ENCODE measurements at regions not wholly inside any gene's neighbourhood (a gene's known extent, or its start where the extent isn't known, plus 50 kb on each side); places are given as distances from the start of the nearest gene placed in this dataset.

DNA sequence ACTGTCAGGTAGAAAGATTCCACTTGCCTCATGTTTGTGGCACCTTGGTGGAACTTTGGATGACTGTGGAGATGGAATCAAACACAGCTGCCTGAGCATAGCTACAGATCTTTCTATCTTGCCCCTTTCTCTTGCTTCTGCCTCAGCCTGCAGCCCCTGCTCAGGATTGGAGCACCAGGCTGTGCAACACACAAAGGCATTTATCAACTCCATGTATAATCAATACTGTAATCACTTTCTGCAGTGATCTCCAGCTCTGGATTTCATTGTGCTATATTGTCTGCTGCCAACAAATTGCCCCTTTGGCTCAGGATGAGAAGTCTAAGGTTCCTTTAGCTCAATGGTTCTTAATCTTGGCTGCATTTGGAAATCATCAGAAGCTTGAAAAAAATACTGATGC, 86.3 kb upstream of the PRPS1 start:
- H3K4me3 ChIP-seq (ENCODE audit: low read depth, low read length), result no peak overlapping the region
- TF ChIP-seq, protein P1, sequence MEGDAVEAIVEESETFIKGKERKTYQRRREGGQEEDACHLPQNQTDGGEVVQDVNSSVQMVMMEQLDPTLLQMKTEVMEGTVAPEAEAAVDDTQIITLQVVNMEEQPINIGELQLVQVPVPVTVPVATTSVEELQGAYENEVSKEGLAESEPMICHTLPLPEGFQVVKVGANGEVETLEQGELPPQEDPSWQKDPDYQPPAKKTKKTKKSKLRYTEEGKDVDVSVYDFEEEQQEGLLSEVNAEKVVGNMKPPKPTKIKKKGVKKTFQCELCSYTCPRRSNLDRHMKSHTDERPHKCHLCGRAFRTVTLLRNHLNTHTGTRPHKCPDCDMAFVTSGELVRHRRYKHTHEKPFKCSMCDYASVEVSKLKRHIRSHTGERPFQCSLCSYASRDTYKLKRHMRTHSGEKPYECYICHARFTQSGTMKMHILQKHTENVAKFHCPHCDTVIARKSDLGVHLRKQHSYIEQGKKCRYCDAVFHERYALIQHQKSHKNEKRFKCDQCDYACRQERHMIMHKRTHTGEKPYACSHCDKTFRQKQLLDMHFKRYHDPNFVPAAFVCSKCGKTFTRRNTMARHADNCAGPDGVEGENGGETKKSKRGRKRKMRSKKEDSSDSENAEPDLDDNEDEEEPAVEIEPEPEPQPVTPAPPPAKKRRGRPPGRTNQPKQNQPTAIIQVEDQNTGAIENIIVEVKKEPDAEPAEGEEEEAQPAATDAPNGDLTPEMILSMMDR (IDR thresholded peaks at IDR 0.05), result no peak
- no peaks in the 10 kb centered on the region for H3K9me3 ChIP-seq (ENCODE audit: control insufficient read depth, low read length)
- no peak overlapping the region for H3K9ac ChIP-seq
- H3K27me3 ChIP-seq (ENCODE audit: control insufficient read depth, insufficient read depth, low read length), result no peaks in the 10 kb centered on the region
- no peaks in the 10 kb centered on the region for H3K36me3 ChIP-seq (ENCODE audit: control insufficient read depth, insufficient read depth, low read length)
- no peaks in the 10 kb centered on the region for H3K4me1 ChIP-seq
- H3K79me2 ChIP-seq, result no peaks in the 10 kb centered on the region
- no peak overlapping the region for H3K27ac ChIP-seq
- no peak overlapping the region for H3K4me2 ChIP-seq (ENCODE audit: low read length)
- no peak overlapping the region for H2AFZ ChIP-seq

DNA sequence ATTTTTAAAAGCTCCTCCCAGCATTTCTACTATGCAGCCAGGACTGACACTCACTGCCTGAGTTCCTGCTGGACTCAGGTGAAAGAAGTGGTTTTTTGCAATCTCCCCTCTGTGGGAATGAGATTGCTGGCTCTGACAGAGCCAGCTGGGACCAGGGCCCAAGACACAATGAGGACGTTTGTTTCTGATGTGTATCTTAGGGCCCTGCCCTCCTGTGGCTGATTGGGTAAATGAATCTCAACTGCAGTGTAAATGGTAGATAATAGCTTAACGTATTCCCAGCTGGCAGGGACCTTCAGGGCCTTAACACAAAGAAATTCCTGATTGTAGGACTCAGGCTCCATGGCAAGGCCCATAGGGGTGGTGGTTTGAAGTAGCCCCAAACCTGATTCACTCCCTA, 85.8 kb upstream of the PRPS1 start:
- H3K9ac ChIP-seq, result no peak overlapping the region
- no peaks in the 10 kb centered on the region for H3K9me3 ChIP-seq (ENCODE audit: control insufficient read depth, low read length)
- no peak overlapping the region for H2AFZ ChIP-seq
- no peak overlapping the region for H3K27ac ChIP-seq
- H3K4me2 ChIP-seq (ENCODE audit: low read length), result no peak overlapping the region
- H3K4me3 ChIP-seq (ENCODE audit: low read depth, low read length), result no peak overlapping the region
- H3K79me2 ChIP-seq, result no peaks in the 10 kb centered on the region
- H3K27me3 ChIP-seq (ENCODE audit: control insufficient read depth, insufficient read depth, low read length), result no peaks in the 10 kb centered on the region
- TF ChIP-seq, protein P1 (IDR thresholded peaks at IDR 0.05), result no peak
- H3K4me1 ChIP-seq, result no peaks in the 10 kb centered on the region
- no peaks in the 10 kb centered on the region for H3K36me3 ChIP-seq (ENCODE audit: control insufficient read depth, insufficient read depth, low read length)

DNA sequence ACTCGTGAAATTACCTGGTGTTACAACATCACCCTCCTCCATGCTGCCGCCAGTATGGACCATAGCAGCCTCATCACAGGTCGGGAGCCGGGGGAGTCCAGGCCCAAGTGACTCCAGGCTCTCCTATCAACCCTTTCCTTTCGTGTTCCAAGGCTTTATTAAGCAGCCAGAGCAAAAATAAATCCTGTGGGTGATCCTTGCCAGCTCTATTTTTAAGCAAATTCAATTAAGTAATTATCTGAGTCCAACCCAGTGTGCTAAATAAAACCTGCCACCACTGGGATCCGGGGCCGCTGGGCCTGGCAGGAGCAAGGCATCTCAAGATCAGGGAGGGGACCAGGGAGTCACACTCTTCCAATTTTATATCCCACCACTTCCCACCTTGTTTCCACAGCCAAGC, 80.7 kb upstream of the PRPS1 start:
- no peak overlapping the region for H2AFZ ChIP-seq
- no peaks in the 10 kb centered on the region for H3K9me3 ChIP-seq (ENCODE audit: control insufficient read depth, low read length)
- H3K27ac ChIP-seq, result no peak overlapping the region
- no peak overlapping the region for H3K9ac ChIP-seq
- no peak overlapping the region for H3K4me3 ChIP-seq (ENCODE audit: low read depth, low read length)
- H3K4me2 ChIP-seq (ENCODE audit: low read length), result no peak overlapping the region
- no peaks in the 10 kb centered on the region for H3K4me1 ChIP-seq
- no peaks in the 10 kb centered on the region for H3K27me3 ChIP-seq (ENCODE audit: control insufficient read depth, insufficient read depth, low read length)
- TF ChIP-seq, protein P1 (IDR thresholded peaks at IDR 0.05), result no peak
- H3K79me2 ChIP-seq, result no peaks in the 10 kb centered on the region
- H3K36me3 ChIP-seq (ENCODE audit: control insufficient read depth, insufficient read depth, low read length), result no peaks in the 10 kb centered on the region

DNA sequence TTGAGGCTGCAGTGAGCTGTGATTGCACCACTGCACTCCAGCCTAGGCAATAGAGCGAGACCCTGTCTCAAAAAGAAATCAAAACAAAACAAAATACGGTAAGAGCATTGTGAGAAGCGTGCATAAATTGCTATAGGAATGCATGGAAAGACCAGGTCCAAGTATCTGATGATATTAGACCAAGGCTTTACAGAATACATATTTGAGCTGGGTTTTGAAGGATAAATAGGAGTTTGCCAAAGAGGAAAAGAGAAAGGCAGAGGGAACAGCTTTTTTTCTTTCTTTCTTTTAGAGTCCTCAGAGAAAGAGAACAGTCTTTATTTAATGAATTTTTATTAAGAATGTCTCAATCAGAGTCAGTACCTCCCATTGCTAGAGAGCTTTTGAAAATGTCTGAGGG, 79.5 kb upstream of the PRPS1 start:
- Histone ChIP-seq H3K36me3 (ENCODE audit: control insufficient read depth, insufficient read depth, low read length) (no peaks in the 10 kb centered on the region), H3K4me1 (no peaks in the 10 kb centered on the region), H2AFZ (no peak overlapping the region), H3K27ac (no peak overlapping the region), H3K9me3 (ENCODE audit: control insufficient read depth, low read length) (no peaks in the 10 kb centered on the region), H3K4me3 (ENCODE audit: low read depth, low read length) (no peak overlapping the region), H3K79me2 (no peaks in the 10 kb centered on the region), H3K4me2 (ENCODE audit: low read length) (no peak overlapping the region), H3K27me3 (ENCODE audit: control insufficient read depth, insufficient read depth, low read length) (no peaks in the 10 kb centered on the region), H3K9ac (no peak overlapping the region)
- TF ChIP-seq, protein P1 (IDR thresholded peaks at IDR 0.05), result no peak

DNA sequence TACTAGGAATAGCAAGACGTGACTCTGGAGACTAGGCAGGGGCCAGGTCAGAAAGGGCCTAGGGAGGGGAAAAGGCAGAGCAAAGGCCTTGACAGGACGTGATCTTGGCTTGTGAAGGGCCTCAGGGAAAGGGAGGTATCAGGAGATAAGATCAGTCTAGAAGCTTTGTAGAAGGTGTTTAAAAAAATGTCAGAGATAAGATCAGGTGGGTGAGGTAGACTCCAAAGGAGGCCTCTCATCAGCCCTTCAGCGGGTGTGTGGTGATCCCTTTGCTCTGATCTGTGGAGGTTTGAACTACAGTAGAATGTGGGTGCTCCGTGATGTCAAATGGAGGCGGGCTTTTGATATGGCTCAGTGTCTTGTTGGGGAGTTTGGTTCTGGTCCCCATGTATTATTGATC, 78.8 kb upstream of the PRPS1 start:
- Histone ChIP-seq H3K4me2 (ENCODE audit: low read length) (no peak overlapping the region), H3K27me3 (ENCODE audit: control insufficient read depth, insufficient read depth, low read length) (no peaks in the 10 kb centered on the region), H3K4me1 (no peaks in the 10 kb centered on the region), H2AFZ (peak overlapping the region; percentile 33), H3K79me2 (no peaks in the 10 kb centered on the region), H3K27ac (no peak overlapping the region), H3K9me3 (ENCODE audit: control insufficient read depth, low read length) (no peaks in the 10 kb centered on the region), H3K4me3 (ENCODE audit: low read depth, low read length) (no peak overlapping the region), H3K36me3 (ENCODE audit: control insufficient read depth, insufficient read depth, low read length) (no peaks in the 10 kb centered on the region), H3K9ac (no peak overlapping the region)
- TF ChIP-seq, protein P1 (IDR thresholded peaks at IDR 0.05), result no peak

Measured in parathyroid adenoma (tissue), 2 donors.